Activated CD4-positive, alpha-beta memory T cell treated with anti-CD3 and anti-CD28 coated beads for 36 hours (primary cell): ENCODE measurements at regions not wholly inside any gene's neighbourhood (a gene's known extent, or its start where the extent isn't known, plus 50 kb on each side); places are given as distances from the start of the nearest gene placed in this dataset.
"Not testable (repeated sequence)": the region's sequence is repeated elsewhere in the genome, so short reads cannot be mapped to it uniquely, and the experiment has no call there.

Experiments
- CTCF ChIA-PET: fragments of 350-600 bp; sonication (Branson Sonifier 250); formaldehyde crosslinking; loops from one replicate; lab custom pipeline; 2021; ENCODE audit warnings: antibody characterized with exemption, inconsistent platforms; lab: Charles Lee
- POLR2A ChIA-PET: fragments of 350-600 bp; sonication (Branson Sonifier 250); formaldehyde crosslinking; loops from one replicate; lab custom pipeline; 2021; ENCODE audit warnings: antibody characterized with exemption; lab: Charles Lee
- DNase-seq: peaks from one replicate; pipeline ENCODE4 v3.0.0-alpha.2; 2020
- H3K27ac Mint-ChIP-seq: one replicate; pipeline ENCODE4 v1.8.0; 2021; ENCODE audit warnings: mixed read lengths
- H3K27me3 Mint-ChIP-seq: one replicate; pipeline ENCODE4 v1.8.0; 2021; ENCODE audit warnings: mixed read lengths
- H3K36me3 Mint-ChIP-seq: one replicate; pipeline ENCODE4 v1.8.0; 2021; ENCODE audit warnings: mixed read lengths
- H3K4me1 Mint-ChIP-seq: one replicate; pipeline ENCODE4 v1.8.0; 2021; ENCODE audit warnings: low read depth, mixed read lengths
- H3K4me3 Mint-ChIP-seq: one replicate; pipeline ENCODE4 v1.8.0; 2021; ENCODE audit warnings: mild to moderate bottlenecking, mixed read lengths
- H3K9me3 Mint-ChIP-seq: one replicate; pipeline ENCODE4 v1.8.0; 2021; ENCODE audit warnings: mixed read lengths
- intact Hi-C: fragments of 100-400 bp; cut with micrococcal nuclease; formaldehyde crosslinking; loops from one replicate; pipeline ENCODE4 v1.15.1; 2023

- intact Hi-C loops, result no loop called here
- CTCF ChIA-PET, result no interaction called here
- Mint-ChIP-seq H3K27ac (no peak overlapping the region), H3K36me3 (no peaks in the 10 kb centered on the region), H3K27me3 (no peaks in the 10 kb centered on the region), H3K4me3 (no peak overlapping the region), H3K4me1 (no peaks in the 10 kb centered on the region), H3K9me3 (peaks cover 5% of the 10 kb centered on the region)
- no peak for DNase-seq
- POLR2A ChIA-PET, result no interaction called here
Observed at GRCh38 chrY:20643055-20643454, 67.5 kb downstream of the EIF1AY start.

- no peak for DNase-seq
- no peaks in the 10 kb centered on the region for H3K4me1 Mint-ChIP-seq
- H3K9me3 Mint-ChIP-seq, result no peaks in the 10 kb centered on the region
- H3K36me3 Mint-ChIP-seq, result no peaks in the 10 kb centered on the region
- no peaks in the 10 kb centered on the region for H3K27me3 Mint-ChIP-seq
- POLR2A ChIA-PET, result no interaction called here
- no peak overlapping the region for H3K27ac Mint-ChIP-seq
- intact Hi-C loops, result no loop called here
- CTCF ChIA-PET, result no interaction called here
- H3K4me3 Mint-ChIP-seq, result no peak overlapping the region
Observed at GRCh38 chrY:20648265-20648664, 72.7 kb downstream of the EIF1AY start.

GRCh38 chrY:20648891-20649290 is 73.3 kb downstream of the EIF1AY start:
- H3K9me3 Mint-ChIP-seq, POLR2A ChIA-PET, H3K36me3 Mint-ChIP-seq, H3K4me1 Mint-ChIP-seq, intact Hi-C loops, H3K27me3 Mint-ChIP-seq, DNase-seq, H3K27ac Mint-ChIP-seq, H3K4me3 Mint-ChIP-seq, CTCF ChIA-PET: not testable (repeated sequence)

GRCh38 chrY:20651481-20651880 is 75.9 kb downstream of the EIF1AY start:
- H3K27me3 Mint-ChIP-seq, result no peaks in the 10 kb centered on the region
- H3K27ac Mint-ChIP-seq, result no peak overlapping the region
- H3K4me3 Mint-ChIP-seq, result no peak overlapping the region
- no peaks in the 10 kb centered on the region for H3K36me3 Mint-ChIP-seq
- intact Hi-C loops, result no loop called here
- no peak for DNase-seq
- no peaks in the 10 kb centered on the region for H3K9me3 Mint-ChIP-seq
- ChIA-PET CTCF (no interaction called here), POLR2A (no interaction called here)
- H3K4me1 Mint-ChIP-seq, result no peaks in the 10 kb centered on the region

GRCh38 chrY:20659450-20659849 is 83.9 kb downstream of the EIF1AY start:
- Mint-ChIP-seq H3K9me3 (no peaks in the 10 kb centered on the region), H3K4me3 (no peak overlapping the region), H3K27me3 (no peaks in the 10 kb centered on the region), H3K27ac (no peak overlapping the region), H3K36me3 (no peaks in the 10 kb centered on the region), H3K4me1 (no peaks in the 10 kb centered on the region)
- ChIA-PET CTCF (interaction anchor here (0.6 kb wide), 1 partner anchor 36 kb away, joined by 3 read pairs; no protein-coding TSS in a partner anchor), POLR2A (no interaction called here)
- no peak for DNase-seq
- intact Hi-C loops, result no loop called here

GRCh38 chrY:20662204-20662603 is 86.6 kb downstream of the EIF1AY start:
- H3K27me3 Mint-ChIP-seq, result no peaks in the 10 kb centered on the region
- DNase-seq, result no peak
- intact Hi-C loops, result no loop called here
- no peaks in the 10 kb centered on the region for H3K4me1 Mint-ChIP-seq
- ChIA-PET CTCF (no interaction called here), POLR2A (no interaction called here)
- no peaks in the 10 kb centered on the region for H3K36me3 Mint-ChIP-seq
- no peak overlapping the region for H3K27ac Mint-ChIP-seq
- no peaks in the 10 kb centered on the region for H3K9me3 Mint-ChIP-seq
- H3K4me3 Mint-ChIP-seq, result no peak overlapping the region

- H3K4me1 Mint-ChIP-seq, result no peaks in the 10 kb centered on the region
- H3K27ac Mint-ChIP-seq, result no peak overlapping the region
- ChIA-PET POLR2A (no interaction called here), CTCF (no interaction called here)
- H3K27me3 Mint-ChIP-seq, result no peaks in the 10 kb centered on the region
- H3K9me3 Mint-ChIP-seq, result no peaks in the 10 kb centered on the region
- no peak for DNase-seq
- no peak overlapping the region for H3K4me3 Mint-ChIP-seq
- no peaks in the 10 kb centered on the region for H3K36me3 Mint-ChIP-seq
- intact Hi-C loops, result no loop called here
Observed at GRCh38 chrY:20664196-20664595, 88.6 kb downstream of the EIF1AY start.

GRCh38 chrY:20665357-20665756 is 89.8 kb downstream of the EIF1AY start:
- CTCF ChIA-PET, DNase-seq, intact Hi-C loops, H3K27ac Mint-ChIP-seq, H3K27me3 Mint-ChIP-seq, H3K4me3 Mint-ChIP-seq, H3K4me1 Mint-ChIP-seq, POLR2A ChIA-PET, H3K36me3 Mint-ChIP-seq, H3K9me3 Mint-ChIP-seq: not testable (repeated sequence)

GRCh38 chrY:20681935-20682334 is 74.0 kb upstream of the RPS4Y2 start:
- Mint-ChIP-seq H3K4me3 (no peak overlapping the region), H3K27me3 (no peaks in the 10 kb centered on the region), H3K4me1 (no peaks in the 10 kb centered on the region), H3K9me3 (peaks cover 16% of the 10 kb centered on the region), H3K36me3 (no peaks in the 10 kb centered on the region), H3K27ac (no peak overlapping the region)
- ChIA-PET CTCF (no interaction called here), POLR2A (no interaction called here)
- intact Hi-C loops, result no loop called here
- no peak for DNase-seq

- H3K27ac Mint-ChIP-seq, result no peak overlapping the region
- H3K36me3 Mint-ChIP-seq, result no peaks in the 10 kb centered on the region
- ChIA-PET CTCF (no interaction called here), POLR2A (no interaction called here)
- no peaks in the 10 kb centered on the region for H3K4me1 Mint-ChIP-seq
- DNase-seq, result no peak
- intact Hi-C loops, result no loop called here
- peaks cover 14% of the 10 kb centered on the region for H3K9me3 Mint-ChIP-seq
- H3K27me3 Mint-ChIP-seq, result no peaks in the 10 kb centered on the region
- no peak overlapping the region for H3K4me3 Mint-ChIP-seq
Observed at GRCh38 chrY:20683371-20683770, 72.5 kb upstream of the RPS4Y2 start.

GRCh38 chrY:20686674-20687073 is 69.2 kb upstream of the RPS4Y2 start:
- H3K27ac Mint-ChIP-seq, result no peak overlapping the region
- DNase-seq, result no peak
- H3K27me3 Mint-ChIP-seq, result no peaks in the 10 kb centered on the region
- H3K4me1 Mint-ChIP-seq, result no peaks in the 10 kb centered on the region
- POLR2A ChIA-PET, result no interaction called here
- CTCF ChIA-PET, result no interaction called here
- H3K4me3 Mint-ChIP-seq, result no peak overlapping the region
- intact Hi-C loops, result no loop called here
- no peaks in the 10 kb centered on the region for H3K9me3 Mint-ChIP-seq
- H3K36me3 Mint-ChIP-seq, result no peaks in the 10 kb centered on the region
